ENCODE measurements at regions not wholly inside any gene's neighbourhood (a gene's known extent, or its start where the extent isn't known, plus 50 kb on each side); places are given as distances from the start of the nearest gene placed in this dataset.
"Not testable (repeated sequence)": the region's sequence is repeated elsewhere in the genome, so short reads cannot be mapped to it uniquely, and the experiment has no call there.

DNA sequence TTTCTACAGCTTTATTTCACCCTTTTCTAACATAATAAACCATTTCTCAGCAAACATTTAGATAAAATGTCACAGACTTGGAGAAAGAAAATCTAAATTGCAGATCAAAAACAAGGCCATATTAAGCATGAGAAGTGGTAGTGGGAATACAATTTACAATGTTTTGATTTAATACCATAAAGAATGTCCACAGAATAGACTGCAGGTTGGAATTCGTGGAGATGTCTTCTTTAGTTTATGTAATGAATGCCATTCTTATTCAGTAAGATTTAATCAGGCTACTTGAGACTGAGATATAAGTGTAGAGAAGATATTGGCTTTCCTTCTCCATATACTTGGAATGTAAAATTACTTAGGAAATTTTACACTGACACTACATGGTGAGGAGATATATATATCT, 91.9 kb upstream of the ZFP42 start:
- no peak for DNase-seq (ENCODE audit: low spot score)
- TF ChIP-seq, protein P1, sequence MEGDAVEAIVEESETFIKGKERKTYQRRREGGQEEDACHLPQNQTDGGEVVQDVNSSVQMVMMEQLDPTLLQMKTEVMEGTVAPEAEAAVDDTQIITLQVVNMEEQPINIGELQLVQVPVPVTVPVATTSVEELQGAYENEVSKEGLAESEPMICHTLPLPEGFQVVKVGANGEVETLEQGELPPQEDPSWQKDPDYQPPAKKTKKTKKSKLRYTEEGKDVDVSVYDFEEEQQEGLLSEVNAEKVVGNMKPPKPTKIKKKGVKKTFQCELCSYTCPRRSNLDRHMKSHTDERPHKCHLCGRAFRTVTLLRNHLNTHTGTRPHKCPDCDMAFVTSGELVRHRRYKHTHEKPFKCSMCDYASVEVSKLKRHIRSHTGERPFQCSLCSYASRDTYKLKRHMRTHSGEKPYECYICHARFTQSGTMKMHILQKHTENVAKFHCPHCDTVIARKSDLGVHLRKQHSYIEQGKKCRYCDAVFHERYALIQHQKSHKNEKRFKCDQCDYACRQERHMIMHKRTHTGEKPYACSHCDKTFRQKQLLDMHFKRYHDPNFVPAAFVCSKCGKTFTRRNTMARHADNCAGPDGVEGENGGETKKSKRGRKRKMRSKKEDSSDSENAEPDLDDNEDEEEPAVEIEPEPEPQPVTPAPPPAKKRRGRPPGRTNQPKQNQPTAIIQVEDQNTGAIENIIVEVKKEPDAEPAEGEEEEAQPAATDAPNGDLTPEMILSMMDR (IDR thresholded peaks at IDR 0.05; ENCODE audit: extremely low read depth, insufficient read depth, missing control alignments): no peak
- in situ Hi-C loops (cut with MboI; ENCODE audit: low pct_unique_long_range_greater_than_20kb, low sequenced_read_pairs, unreplicated experiment): no loop called here

GRCh38 chr4:187908079-187908561, 87.5 kb upstream of the ZFP42 start:
- no peak for DNase-seq (ENCODE audit: low spot score)
- in situ Hi-C loops (cut with MboI; ENCODE audit: low pct_unique_long_range_greater_than_20kb, low sequenced_read_pairs, unreplicated experiment): no loop called here
- TF ChIP-seq, protein P1 (IDR thresholded peaks at IDR 0.05; ENCODE audit: extremely low read depth, insufficient read depth, missing control alignments): no peak

DNA sequence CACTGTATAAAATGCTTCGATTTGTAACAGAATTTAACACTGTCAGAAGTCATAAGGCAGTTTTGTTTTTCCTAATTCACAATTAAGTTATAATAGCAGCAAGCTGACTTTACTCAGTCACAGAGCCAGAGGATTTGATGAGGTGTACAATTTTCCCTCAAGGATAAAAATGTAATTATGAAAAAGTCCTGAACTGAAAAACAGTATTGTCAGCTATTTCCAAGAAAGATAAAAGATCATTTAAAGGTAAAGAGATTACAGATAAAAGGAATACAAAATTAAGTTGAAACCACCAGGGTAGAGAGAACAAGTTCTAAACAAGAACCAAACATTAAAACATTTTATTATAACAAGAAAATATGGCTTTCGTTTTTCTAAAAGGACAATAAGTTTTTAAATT, 86.8 kb upstream of the ZFP42 start:
- TF ChIP-seq, protein P1 (IDR thresholded peaks at IDR 0.05; ENCODE audit: extremely low read depth, insufficient read depth, missing control alignments): no peak

DNA sequence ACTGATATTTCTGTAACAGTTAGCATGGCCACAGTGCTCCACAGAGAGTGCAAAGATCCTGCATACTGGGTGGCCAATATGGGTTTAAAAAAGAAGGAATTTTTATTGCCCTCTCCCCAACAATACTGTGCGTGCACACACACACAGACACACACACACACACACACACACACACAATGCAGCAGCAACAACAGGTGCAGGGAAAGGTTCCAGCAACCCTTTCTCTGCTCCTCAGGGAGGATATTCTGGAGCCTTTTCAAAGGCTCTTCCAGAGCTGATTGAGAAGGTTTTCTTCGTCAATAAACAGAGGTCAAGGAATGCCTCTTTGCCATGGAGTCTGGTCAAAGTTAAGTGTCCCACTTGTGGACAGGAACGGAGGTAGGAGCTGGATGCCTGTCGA, 84.8 kb upstream of the ZFP42 start:
- DNase-seq (ENCODE audit: low spot score): no peak
- in situ Hi-C loops (cut with MboI; ENCODE audit: low pct_unique_long_range_greater_than_20kb, low sequenced_read_pairs, unreplicated experiment): no loop called here
- TF ChIP-seq, protein P1 (IDR thresholded peaks at IDR 0.05; ENCODE audit: extremely low read depth, insufficient read depth, missing control alignments): no peak

More for the DNA sequence above, 86.8 kb upstream of the ZFP42 start:
- in situ Hi-C loops (cut with MboI; ENCODE audit: low pct_unique_long_range_greater_than_20kb, low sequenced_read_pairs, unreplicated experiment): no loop called here
- no peak for DNase-seq (ENCODE audit: low spot score)

DNA sequence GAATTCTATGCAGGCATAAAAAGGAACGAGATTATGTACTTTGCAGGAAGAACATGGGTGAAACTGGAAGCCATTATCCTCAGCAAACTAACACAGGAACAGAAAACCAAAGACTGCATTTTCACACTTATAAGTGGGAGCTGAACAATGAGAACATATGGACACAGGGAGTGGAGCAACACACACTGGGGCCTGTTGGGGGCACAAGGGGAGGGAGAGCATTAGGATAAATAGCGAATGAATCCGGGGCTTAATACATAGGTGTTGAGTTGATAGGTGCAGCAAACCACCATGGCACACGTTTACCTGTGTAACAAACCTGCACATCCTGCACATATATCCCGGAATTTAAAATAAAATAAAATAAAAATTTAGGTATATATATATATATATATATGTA, 80.2 kb upstream of the ZFP42 start:
- DNase-seq (ENCODE audit: low spot score); in situ Hi-C loops (cut with MboI; ENCODE audit: low pct_unique_long_range_greater_than_20kb, low sequenced_read_pairs, unreplicated experiment): not testable (repeated sequence)

GRCh38 chr4:187919966-187920365, 75.6 kb upstream of the ZFP42 start:
- in situ Hi-C loops (cut with MboI; ENCODE audit: low pct_unique_long_range_greater_than_20kb, low sequenced_read_pairs, unreplicated experiment): no loop called here
- TF ChIP-seq, protein P1 (IDR thresholded peaks at IDR 0.05; ENCODE audit: extremely low read depth, insufficient read depth, missing control alignments): no peak
- DNase-seq (ENCODE audit: low spot score): no peak

- DNase-seq (ENCODE audit: low spot score): no peak
- in situ Hi-C loops (cut with MboI; ENCODE audit: low pct_unique_long_range_greater_than_20kb, low sequenced_read_pairs, unreplicated experiment): no loop called here
Observed at GRCh38 chr4:187921946-187922623, 73.5 kb upstream of the ZFP42 start.

More at GRCh38 chr4:187921946-187922623, 73.5 kb upstream of the ZFP42 start:
- TF ChIP-seq, protein P1 (IDR thresholded peaks at IDR 0.05; ENCODE audit: extremely low read depth, insufficient read depth, missing control alignments): no peak

Data from GM13977 (cell line).